Transverse colon (tissue), 4 donors: ENCODE measurements at regions not wholly inside any gene's neighbourhood (a gene's known extent, or its start where the extent isn't known, plus 50 kb on each side); places are given as distances from the start of the nearest gene placed in this dataset.
"Not testable (repeated sequence)": the region's sequence is repeated elsewhere in the genome, so short reads cannot be mapped to it uniquely, and the experiment has no call there.

Experiments used
- CTCF ChIP-seq, 5 experiments: fragments of 200-600 bp in 3 of 5; fragments of 450-650 bp in 2 of 5; sonication (generic) in 3 of 5; IDR thresholded peaks; 1 replicate in 2 of 5; 2 replicates in 3 of 5; pipeline ENCODE4 v1.5.1; 2016 to 2017; ENCODE audit warnings: antibody characterized with exemption in 5 of 5, inconsistent platforms in 3 of 5, mild to moderate bottlenecking in 2 of 5, moderate library complexity in 1 of 5
- EP300 ChIP-seq: sonication (generic); formaldehyde crosslinking; IDR thresholded peaks from one replicate; pipeline ENCODE4 v1.6.1; 2017; ENCODE audit warnings: antibody characterized with exemption, low read depth
- POLR2A ChIP-seq: fragments of 450-650 bp; IDR thresholded peaks from one replicate; pipeline ENCODE4 v1.6.1; 2016; ENCODE audit warnings: antibody characterized with exemption, mild to moderate bottlenecking, moderate library complexity
- POLR2AphosphoS5 ChIP-seq, 3 donors: sonication (generic); formaldehyde crosslinking; IDR thresholded peaks; one replicate each; pipeline ENCODE4 v1.6.1; 2016; ENCODE audit warnings: antibody characterized with exemption in 3 of 3

- TF ChIP-seq CTCF (IDR thresholded peaks at IDR 0.05); POLR2A; EP300; POLR2AphosphoS5 (IDR thresholded peaks at IDR 0.05): not testable (repeated sequence)
These were observed 583.9 kb upstream of the GALNTL6 start for GRCh38 chr4:171229354-171229753.
